ENCODE measurements at regions not wholly inside any gene's neighbourhood (a gene's known extent, or its start where the extent isn't known, plus 50 kb on each side); places are given as distances from the start of the nearest gene placed in this dataset.

DNA sequence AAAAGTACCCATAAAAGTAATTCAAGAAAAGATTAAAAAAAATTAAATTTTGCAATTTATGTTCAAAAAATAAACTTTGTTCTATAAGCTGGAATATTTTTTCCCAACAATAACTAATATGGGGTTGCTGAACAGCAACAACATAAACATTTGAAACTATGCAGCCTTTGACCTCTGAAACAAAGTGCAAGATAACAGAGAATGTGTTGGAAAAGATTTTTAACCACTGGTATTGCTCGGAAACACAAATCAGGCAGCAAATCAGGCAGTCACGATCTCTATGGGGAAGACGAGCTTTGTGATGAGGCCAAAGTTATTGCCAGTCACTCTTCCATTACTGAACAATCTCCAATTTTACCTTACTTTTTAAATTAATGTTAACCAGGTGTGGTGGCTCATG, 332.1 kb downstream of the PABPC4L start:
- H3K9me3 ChIP-seq (replicated peaks; ENCODE audit: control insufficient read depth, insufficient read depth, low read length), result no peaks in the 10 kb centered on the region
- no peak overlapping the region for H3K4me2 ChIP-seq (ENCODE audit: insufficient read depth, low read length)
- ChIA-PET POLR2A (no interaction called here), CTCF (interaction anchor here (0.8 to 1.2 kb wide), 2 partner anchors 12 to 723 kb away, joined by 3 read pairs; no protein-coding TSS in a partner anchor)
- intact Hi-C loops (cut with micrococcal nuclease), result no loop called here
- no peak for DNase-seq (ENCODE audit: low read depth, low spot score)
- TF ChIP-seq MYC (IDR thresholded peaks at IDR 0.05; ENCODE audit: low read depth, low read length) (no peak), JUN (IDR thresholded peaks at IDR 0.05; ENCODE audit: borderline replicate concordance, insufficient read depth, insufficient read length, low read depth) (no peak), POLR2AphosphoS5 (IDR thresholded peaks at IDR 0.05; ENCODE audit: insufficient read depth, low read depth, low read length) (no peak), FOS (IDR thresholded peaks at IDR 0.05; ENCODE audit: borderline replicate concordance, insufficient read depth, low read length) (no peak), EZH2 (IDR thresholded peaks at IDR 0.05; ENCODE audit: borderline replicate concordance, low read depth, low read length, severe bottlenecking) (no peak), GATA2 (IDR thresholded peaks at IDR 0.05; ENCODE audit: insufficient read depth, insufficient read length, low read depth, low read length) (no peak), POLR2A (IDR thresholded peaks at IDR 0.05; ENCODE audit: low read depth, low read length) (no peak)
- TF ChIP-seq, protein P1, sequence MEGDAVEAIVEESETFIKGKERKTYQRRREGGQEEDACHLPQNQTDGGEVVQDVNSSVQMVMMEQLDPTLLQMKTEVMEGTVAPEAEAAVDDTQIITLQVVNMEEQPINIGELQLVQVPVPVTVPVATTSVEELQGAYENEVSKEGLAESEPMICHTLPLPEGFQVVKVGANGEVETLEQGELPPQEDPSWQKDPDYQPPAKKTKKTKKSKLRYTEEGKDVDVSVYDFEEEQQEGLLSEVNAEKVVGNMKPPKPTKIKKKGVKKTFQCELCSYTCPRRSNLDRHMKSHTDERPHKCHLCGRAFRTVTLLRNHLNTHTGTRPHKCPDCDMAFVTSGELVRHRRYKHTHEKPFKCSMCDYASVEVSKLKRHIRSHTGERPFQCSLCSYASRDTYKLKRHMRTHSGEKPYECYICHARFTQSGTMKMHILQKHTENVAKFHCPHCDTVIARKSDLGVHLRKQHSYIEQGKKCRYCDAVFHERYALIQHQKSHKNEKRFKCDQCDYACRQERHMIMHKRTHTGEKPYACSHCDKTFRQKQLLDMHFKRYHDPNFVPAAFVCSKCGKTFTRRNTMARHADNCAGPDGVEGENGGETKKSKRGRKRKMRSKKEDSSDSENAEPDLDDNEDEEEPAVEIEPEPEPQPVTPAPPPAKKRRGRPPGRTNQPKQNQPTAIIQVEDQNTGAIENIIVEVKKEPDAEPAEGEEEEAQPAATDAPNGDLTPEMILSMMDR (IDR thresholded peaks at IDR 0.05; ENCODE audit: extremely low read depth in 1 of 2, insufficient read depth in 1 of 2, low read depth in 1 of 2, low read length in 2 of 2), result no peak
- TF ChIP-seq, protein P2, sequence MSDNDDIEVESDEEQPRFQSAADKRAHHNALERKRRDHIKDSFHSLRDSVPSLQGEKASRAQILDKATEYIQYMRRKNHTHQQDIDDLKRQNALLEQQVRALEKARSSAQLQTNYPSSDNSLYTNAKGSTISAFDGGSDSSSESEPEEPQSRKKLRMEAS (IDR thresholded peaks at IDR 0.05; ENCODE audit: insufficient read depth, insufficient read length), result no peak
- peaks cover 4% of the 10 kb centered on the region for H3K4me1 ChIP-seq (ENCODE audit: control insufficient read depth, extremely low read depth, insufficient read depth, low read length)
- H3K79me2 ChIP-seq (ENCODE audit: control insufficient read depth, insufficient read depth, low read length), result no peaks in the 10 kb centered on the region
- H3K4me3 ChIP-seq (replicated peaks in 1 of 3; ENCODE audit: insufficient read depth in 1 of 3, low read depth in 1 of 3, low read length in 3 of 3), result no peak overlapping the region
- no peak overlapping the region for H3K9ac ChIP-seq (replicated peaks; ENCODE audit: extremely low read depth, insufficient read depth, low read length)
- no peak overlapping the region for H2AFZ ChIP-seq (ENCODE audit: low read depth, low read length)
- no peaks in the 10 kb centered on the region for H3K9me1 ChIP-seq (replicated peaks; ENCODE audit: control insufficient read depth, extremely low read depth, insufficient read depth, low read length)
- no peaks in the 10 kb centered on the region for H3K36me3 ChIP-seq (ENCODE audit: control insufficient read depth in 2 of 2, extremely low read depth in 1 of 2, insufficient read depth in 2 of 2, low read length in 2 of 2)
- H3K27ac ChIP-seq (ENCODE audit: insufficient read depth, low read depth, low read length), result no peak overlapping the region
- dilution Hi-C loops (cut with MboI; ENCODE audit: extremely low pct_ligation_motif_present, low sequenced_read_pairs), result no loop called here
- FAIRE-seq, result no peak
- H4K20me1 ChIP-seq (replicated peaks; ENCODE audit: control insufficient read depth, extremely low read depth, insufficient read depth, low read length), result no peaks in the 10 kb centered on the region
- no TSS peak for BruUV-seq (replicated peaks)
- H3K27me3 ChIP-seq (ENCODE audit: control insufficient read depth in 2 of 2, insufficient read depth in 2 of 2, low read length in 2 of 2), result no peaks in the 10 kb centered on the region
